ENCODE measurements at regions not wholly inside any gene's neighbourhood (a gene's known extent, or its start where the extent isn't known, plus 50 kb on each side); places are given as distances from the start of the nearest gene placed in this dataset.
A peak's percentile ranks its signal among the peaks of the same experiment; 100 is the strongest.
"Not testable (repeated sequence)": the region's sequence is repeated elsewhere in the genome, so short reads cannot be mapped to it uniquely, and the experiment has no call there.

DNA sequence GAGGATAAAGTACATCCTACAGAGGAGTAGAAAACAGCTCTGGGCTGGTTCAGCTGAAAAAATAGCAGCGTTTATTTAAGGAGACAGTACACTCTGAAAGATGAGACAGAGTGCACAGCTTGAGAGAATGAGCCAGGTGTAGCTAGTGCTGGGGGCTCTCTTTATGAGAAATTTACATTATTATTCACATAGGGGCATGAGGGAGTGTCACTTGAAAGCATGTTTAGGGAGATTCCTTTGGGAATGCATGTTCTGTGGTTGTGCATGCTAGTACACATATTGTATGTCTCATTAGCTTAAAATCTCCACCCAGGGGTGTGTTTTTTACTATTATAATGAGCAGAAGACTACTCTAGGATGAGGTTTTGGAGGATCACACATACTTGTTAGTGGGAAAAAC is 1224.4 kb downstream of the REEP3 start:
- ATAC-seq (replicated peaks in 6 of 8) = peak in 4 of 8 experiments; percentile 21 to 96 (median 54)
- no peak overlapping the region for H3K27ac ChIP-seq
- 0 to 80% (median 25%) methylated on average over 1 of the region's 1 CpG; no CpG with 5 or more reads in 4 of the 10 experiments for WGBS, 10 experiments
- no peak overlapping the region for H3K4me3 ChIP-seq
- no peaks in the 10 kb centered on the region for H3K4me1 ChIP-seq (replicated peaks in 1 of 2)
- in situ Hi-C loops (cut with MboI; ENCODE audit: low pct_unique_long_range_greater_than_20kb in 2 of 9, low sequenced_read_pairs in 9 of 9, unreplicated experiment in 9 of 9) = no loop called here

DNA sequence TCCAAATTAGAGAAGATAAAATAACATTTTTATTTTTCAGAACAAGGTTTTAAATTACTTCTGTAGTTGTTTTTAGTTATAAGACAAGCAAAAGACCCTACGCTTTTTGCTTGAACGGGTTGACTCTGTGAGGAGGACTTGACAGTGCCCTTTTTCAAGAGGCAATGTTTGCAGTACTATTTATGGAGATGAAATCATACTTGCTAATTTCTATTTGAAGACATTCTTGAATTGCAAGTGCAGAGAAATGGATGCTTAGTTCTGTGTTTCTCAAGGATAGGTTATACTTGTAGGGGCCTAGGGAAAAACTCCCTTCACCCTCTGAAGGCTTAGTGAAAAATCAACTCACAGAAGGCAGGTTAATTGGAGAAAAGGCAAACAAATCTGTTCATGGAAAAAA is 1229.5 kb downstream of the REEP3 start:
- in situ Hi-C loops (cut with MboI; ENCODE audit: low pct_unique_long_range_greater_than_20kb in 2 of 9, low sequenced_read_pairs in 9 of 9, unreplicated experiment in 9 of 9) = no loop called here
- H3K27ac ChIP-seq = no peak overlapping the region
- ATAC-seq (replicated peaks in 6 of 8) = peak in 1 of 8 experiments; percentile 95
- 0 to 100% (median 69%) methylated on average over 1 to 2 of the region's 2 CpGs for WGBS, 10 experiments
- H3K4me3 ChIP-seq = no peak overlapping the region
- no peaks in the 10 kb centered on the region for H3K4me1 ChIP-seq (replicated peaks in 1 of 2)

DNA sequence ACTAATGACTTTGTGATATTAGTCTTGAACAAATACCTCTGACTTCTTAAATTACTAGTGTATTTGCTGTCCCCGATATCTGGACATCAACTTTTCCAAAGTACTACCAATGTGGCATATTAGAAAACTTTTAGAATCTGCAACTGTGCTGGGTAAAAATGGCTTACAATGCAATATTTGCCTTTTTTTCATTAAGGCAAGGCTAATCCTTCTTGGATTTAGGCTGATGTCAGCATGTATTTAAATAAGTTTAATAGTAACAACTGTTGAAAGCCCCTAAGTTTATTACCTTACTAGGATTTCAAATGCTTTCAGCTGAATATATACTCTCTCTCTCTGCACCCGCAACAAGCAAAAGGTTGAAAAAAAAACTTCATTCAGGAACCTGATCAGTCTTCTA is 1232.3 kb downstream of the REEP3 start:
- Histone ChIP-seq H3K4me3 (no peak overlapping the region), H3K4me1 (replicated peaks in 1 of 2) (no peaks in the 10 kb centered on the region), H3K27ac (no peak overlapping the region)
- 4 to 100% (median 92%) methylated on average over 1 to 2 of the region's 2 CpGs; no CpG with 5 or more reads in 1 of the 10 experiments for WGBS, 10 experiments
- in situ Hi-C loops (cut with MboI; ENCODE audit: low pct_unique_long_range_greater_than_20kb in 2 of 9, low sequenced_read_pairs in 9 of 9, unreplicated experiment in 9 of 9) = no loop called here
- no peak for ATAC-seq (replicated peaks in 6 of 8)

DNA sequence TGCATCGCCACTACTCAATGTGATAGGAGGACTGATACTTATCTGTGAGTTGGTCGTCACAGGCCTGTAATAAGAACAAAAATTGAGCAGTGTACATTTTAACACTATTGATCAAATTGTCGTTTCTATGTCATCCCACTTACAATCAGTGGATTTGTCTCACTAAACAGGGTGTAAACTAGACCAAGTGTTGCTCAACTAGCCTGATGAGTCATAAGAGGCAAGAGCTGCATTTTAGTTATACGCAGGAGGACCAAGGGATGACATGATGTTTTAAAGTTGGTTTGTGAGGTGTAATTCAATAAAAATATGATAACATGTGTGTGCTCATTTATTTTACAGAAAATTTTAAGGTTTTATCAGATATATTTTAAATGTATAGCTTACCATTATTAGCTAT is 1239.2 kb downstream of the REEP3 start:
- WGBS, 10 experiments = 6 to 100% (median 69%) methylated on average over 1 to 4 of the region's 4 CpGs; no CpG with 5 or more reads in 2 of the 10 experiments
- in situ Hi-C loops (cut with MboI; ENCODE audit: low pct_unique_long_range_greater_than_20kb in 2 of 9, low sequenced_read_pairs in 9 of 9, unreplicated experiment in 9 of 9) = no loop called here
- Histone ChIP-seq H3K4me3 (no peak overlapping the region), H3K4me1 (replicated peaks in 1 of 2) (no peaks in the 10 kb centered on the region), H3K27ac (no peak overlapping the region)
- peak in 2 of 8 experiments; percentile 28 to 48 for ATAC-seq (replicated peaks in 6 of 8)

DNA sequence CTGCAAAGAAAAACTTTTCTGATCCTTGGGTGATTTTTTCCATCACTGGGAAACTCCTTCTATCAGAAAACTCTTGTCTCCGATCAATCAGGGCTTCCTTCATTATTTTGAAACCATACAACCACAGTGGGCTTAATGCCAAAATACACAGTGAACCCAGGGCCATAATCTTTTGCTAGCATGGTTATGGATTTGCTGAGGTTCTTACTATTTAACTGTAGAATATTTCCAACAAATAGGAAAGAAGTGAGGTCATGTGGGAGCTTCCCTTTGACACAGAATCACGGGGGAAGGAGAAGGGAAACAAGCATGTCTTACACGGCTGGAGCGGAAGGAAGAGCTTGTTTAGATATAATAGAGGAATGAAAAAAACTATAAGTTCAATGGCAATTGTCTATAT is 1241.7 kb downstream of the REEP3 start:
- in situ Hi-C loops (cut with MboI; ENCODE audit: low pct_unique_long_range_greater_than_20kb in 2 of 9, low sequenced_read_pairs in 9 of 9, unreplicated experiment in 9 of 9) = no loop called here
- 26 to 100% (median 67%) methylated on average over 1 to 4 of the region's 4 CpGs for WGBS, 10 experiments

DNA sequence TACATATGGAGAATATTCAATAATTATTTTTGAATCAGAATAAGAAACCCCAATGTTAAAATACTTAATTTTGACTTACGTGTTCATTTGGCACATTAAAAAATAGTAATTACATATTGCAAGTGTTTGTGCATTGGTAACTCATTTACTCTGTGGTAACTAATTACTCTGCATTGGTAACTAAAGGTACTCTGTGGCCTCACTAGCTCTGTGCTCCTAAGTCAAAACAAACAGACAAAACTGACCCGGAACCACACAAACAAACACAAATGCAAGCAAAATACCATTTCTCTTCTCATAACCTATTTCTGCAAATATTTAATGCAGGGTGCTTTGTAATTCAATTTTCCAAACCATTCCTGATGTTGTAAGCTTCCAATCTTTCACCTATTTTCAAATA is 1244.3 kb downstream of the REEP3 start:
- 12 to 100% (median 87%) methylated on average over 1 to 2 of the region's 2 CpGs for WGBS, 10 experiments
- peak in 1 of 8 experiments; percentile 59 for ATAC-seq (replicated peaks in 6 of 8)
- Histone ChIP-seq H3K4me3 (no peak overlapping the region), H3K4me1 (replicated peaks in 1 of 2) (no peaks in the 10 kb centered on the region), H3K27ac (no peak overlapping the region)
- in situ Hi-C loops (cut with MboI; ENCODE audit: low pct_unique_long_range_greater_than_20kb in 2 of 9, low sequenced_read_pairs in 9 of 9, unreplicated experiment in 9 of 9) = no loop called here

More for the DNA sequence above, 1241.7 kb downstream of the REEP3 start:
- ATAC-seq (replicated peaks in 6 of 8) = no peak
- H3K27ac ChIP-seq = no peak overlapping the region
- H3K4me3 ChIP-seq = no peak overlapping the region
- no peaks in the 10 kb centered on the region for H3K4me1 ChIP-seq (replicated peaks in 1 of 2)

DNA sequence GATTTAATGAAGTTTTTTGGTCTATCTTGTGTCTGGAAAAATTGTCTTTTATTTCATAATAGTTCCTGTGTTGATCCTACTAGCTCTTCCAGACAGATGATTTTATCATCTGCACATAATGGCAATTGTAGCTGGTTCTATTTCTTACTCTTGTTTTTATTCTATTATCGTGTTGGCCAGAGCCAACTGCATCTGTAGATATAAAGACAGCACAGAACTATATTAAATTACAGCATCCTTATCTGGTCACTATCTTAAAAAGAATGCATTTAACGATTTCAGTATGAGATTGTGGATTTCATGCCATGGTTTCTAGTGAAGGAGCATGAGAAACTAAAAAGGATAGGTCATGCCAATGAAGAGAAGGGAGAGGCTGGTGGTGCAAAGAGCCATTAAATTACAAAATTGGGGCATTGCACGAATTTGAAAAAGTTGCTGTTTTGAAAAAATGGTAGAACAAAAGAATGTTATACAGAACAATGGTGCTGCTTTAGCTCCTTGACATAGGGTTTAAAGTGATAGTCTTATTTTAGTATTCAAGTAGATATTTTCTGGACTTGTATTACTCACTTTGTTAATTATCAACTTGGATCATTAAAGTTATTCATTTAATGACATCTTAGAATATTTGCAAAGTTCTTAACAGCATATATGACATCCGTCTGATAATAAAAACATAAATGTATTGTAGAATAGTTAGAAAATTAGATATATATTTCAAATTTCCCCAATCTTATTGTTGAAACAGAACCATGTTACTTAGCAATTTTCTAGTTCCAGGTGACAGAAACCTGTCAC is 1250.3 kb downstream of the REEP3 start:
- H3K27ac ChIP-seq = no peak overlapping the region
- no peak for ATAC-seq (replicated peaks in 6 of 8)
- H3K4me3 ChIP-seq = no peak overlapping the region
- 3 to 93% (median 67%) methylated on average over 1 to 4 of the region's 4 CpGs for WGBS, 10 experiments
- in situ Hi-C loops (cut with MboI; ENCODE audit: low pct_unique_long_range_greater_than_20kb in 2 of 9, low sequenced_read_pairs in 9 of 9, unreplicated experiment in 9 of 9) = no loop called here
- H3K4me1 ChIP-seq (replicated peaks in 1 of 2) = no peaks in the 10 kb centered on the region

DNA sequence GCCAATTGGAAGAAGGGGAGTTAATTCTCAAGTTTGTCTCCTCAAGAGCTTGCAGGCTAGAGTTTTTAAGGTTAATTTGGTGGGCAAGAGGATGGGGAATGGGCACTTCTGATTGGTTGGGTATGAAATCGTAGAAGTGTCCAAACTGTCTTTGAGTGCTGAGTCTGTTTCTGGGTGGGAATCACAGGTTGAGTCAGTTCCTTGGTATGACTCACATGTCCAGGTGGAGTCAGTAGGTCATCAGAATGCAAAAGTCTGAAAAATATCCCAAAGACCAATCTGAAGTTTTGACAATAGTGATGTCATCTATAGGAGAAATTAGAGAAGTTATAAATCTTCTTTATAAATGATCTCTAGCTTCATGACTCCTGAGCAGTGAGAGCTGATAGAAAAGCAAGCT is 1252.2 kb downstream of the REEP3 start:
- no peak for ATAC-seq (replicated peaks in 6 of 8)
- H3K27ac ChIP-seq = no peak overlapping the region
- H3K4me3 ChIP-seq = no peak overlapping the region
- no peaks in the 10 kb centered on the region for H3K4me1 ChIP-seq (replicated peaks in 1 of 2)
- 0 to 100% (median 100%) methylated on average over 1 of the region's 1 CpG; no CpG with 5 or more reads in 3 of the 10 experiments for WGBS, 10 experiments
- in situ Hi-C loops (cut with MboI; ENCODE audit: low pct_unique_long_range_greater_than_20kb in 2 of 9, low sequenced_read_pairs in 9 of 9, unreplicated experiment in 9 of 9) = no loop called here

DNA sequence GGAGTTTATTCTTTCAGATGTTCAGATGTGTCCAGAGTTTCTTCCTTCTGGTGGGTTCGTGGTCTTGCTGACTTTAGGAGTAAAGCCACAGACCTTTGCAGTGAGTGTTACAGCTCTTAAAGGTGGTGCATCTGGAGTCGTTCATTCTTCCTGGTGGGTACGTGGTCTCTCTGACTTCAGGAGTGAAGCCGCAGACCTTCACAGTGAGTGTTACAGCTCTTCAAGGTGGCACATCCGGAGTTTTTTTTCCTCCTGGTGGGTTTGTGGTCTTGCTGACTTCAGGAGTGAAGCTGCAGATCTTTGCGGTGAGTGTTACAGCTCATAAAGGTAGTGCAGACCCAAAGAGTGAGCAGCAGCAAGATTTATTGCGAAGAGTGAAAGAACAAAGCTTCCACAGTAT is 1263.2 kb downstream of the REEP3 start:
- in situ Hi-C loops (cut with MboI; ENCODE audit: low pct_unique_long_range_greater_than_20kb in 2 of 9, low sequenced_read_pairs in 9 of 9, unreplicated experiment in 9 of 9); ATAC-seq (replicated peaks in 6 of 8); H3K27ac ChIP-seq; H3K4me3 ChIP-seq; H3K4me1 ChIP-seq (replicated peaks in 1 of 2): not testable (repeated sequence)
- 15 to 100% (median 73%) methylated on average over 1 to 4 of the region's 7 CpGs; no CpG with 5 or more reads in 2 of the 10 experiments for WGBS, 10 experiments

DNA sequence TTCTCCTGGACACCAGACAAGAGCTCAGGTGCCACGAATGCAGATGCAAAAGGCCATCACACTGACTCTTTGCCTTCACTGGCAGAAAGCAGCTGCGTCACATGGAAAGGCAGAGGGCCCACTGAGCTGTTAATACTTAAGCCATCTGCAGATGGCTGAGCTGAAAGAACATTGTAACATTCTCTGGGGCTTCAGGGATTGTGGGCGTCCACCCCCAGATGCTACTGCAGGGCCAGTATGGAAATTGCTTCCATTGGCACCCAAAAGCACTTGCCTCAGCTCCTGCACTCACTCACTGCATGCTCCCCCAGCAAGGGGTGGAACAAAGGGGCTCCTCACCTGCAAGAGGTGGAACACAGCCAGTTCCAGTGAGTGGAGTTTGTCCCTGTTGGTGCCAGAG is 1264.6 kb downstream of the REEP3 start:
- 0 to 80% (median 50%) methylated on average over 1 to 2 of the region's 3 CpGs; no CpG with 5 or more reads in 3 of the 10 experiments for WGBS, 10 experiments
- no peak for ATAC-seq (replicated peaks in 6 of 8)
- Histone ChIP-seq H3K27ac (no peak overlapping the region), H3K4me1 (replicated peaks in 1 of 2) (no peaks in the 10 kb centered on the region), H3K4me3 (no peak overlapping the region)
- in situ Hi-C loops (cut with MboI; ENCODE audit: low pct_unique_long_range_greater_than_20kb in 2 of 9, low sequenced_read_pairs in 9 of 9, unreplicated experiment in 9 of 9) = no loop called here

DNA sequence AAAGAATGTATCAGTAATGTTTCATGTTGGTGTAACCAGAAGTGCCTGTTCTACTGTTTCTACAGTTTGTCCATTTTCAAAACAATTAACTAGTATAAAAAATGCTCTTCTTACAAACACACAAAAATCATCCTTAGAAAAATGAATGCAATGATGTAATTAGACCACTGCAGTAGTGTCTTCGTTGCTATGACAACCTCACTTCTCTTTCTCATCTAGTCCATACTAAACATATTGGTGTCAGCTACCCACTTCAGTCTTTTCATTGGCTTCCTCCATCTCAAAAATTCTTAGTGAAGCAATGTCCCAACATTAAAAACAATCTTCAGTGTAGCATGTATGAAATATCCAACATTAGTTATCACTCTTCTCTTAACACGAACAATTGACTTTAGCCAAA is 1265.8 kb downstream of the REEP3 start:
- Histone ChIP-seq H3K4me1 (replicated peaks in 1 of 2) (no peaks in the 10 kb centered on the region), H3K4me3 (no peak overlapping the region), H3K27ac (no peak overlapping the region)
- ATAC-seq (replicated peaks in 6 of 8) = no peak
- WGBS, 10 experiments = 0 to 100% (median 63%) methylated on average over 2 of the region's 2 CpGs
- in situ Hi-C loops (cut with MboI; ENCODE audit: low pct_unique_long_range_greater_than_20kb in 2 of 9, low sequenced_read_pairs in 9 of 9, unreplicated experiment in 9 of 9) = no loop called here

DNA sequence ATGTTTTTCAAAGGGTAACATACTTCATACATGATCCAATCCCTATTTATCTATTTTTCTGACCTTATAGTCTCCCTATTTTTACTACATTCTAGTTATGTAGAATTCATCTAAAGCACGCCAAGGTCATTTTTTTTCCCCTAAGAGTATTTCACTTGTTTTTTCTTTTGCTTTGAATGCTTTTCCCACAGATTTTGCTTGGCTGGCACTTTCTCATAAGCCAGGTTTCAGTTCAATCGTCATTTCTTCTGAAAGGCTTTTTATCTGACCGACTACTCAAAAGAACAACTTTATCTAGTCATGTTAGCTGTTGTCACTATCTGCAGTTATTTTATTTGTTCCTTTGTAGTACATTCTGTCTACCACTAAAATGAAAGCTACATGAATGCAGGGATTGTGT is 1274.6 kb downstream of the REEP3 start:
- in situ Hi-C loops (cut with MboI; ENCODE audit: low pct_unique_long_range_greater_than_20kb in 2 of 9, low sequenced_read_pairs in 9 of 9, unreplicated experiment in 9 of 9) = no loop called here
- 10 to 100% (median 77%) methylated on average over 2 to 3 of the region's 3 CpGs for WGBS, 10 experiments
- no peak for ATAC-seq (replicated peaks in 6 of 8)
- H3K4me1 ChIP-seq (replicated peaks in 1 of 2) = no peaks in the 10 kb centered on the region
- H3K27ac ChIP-seq = no peak overlapping the region
- no peak overlapping the region for H3K4me3 ChIP-seq

DNA sequence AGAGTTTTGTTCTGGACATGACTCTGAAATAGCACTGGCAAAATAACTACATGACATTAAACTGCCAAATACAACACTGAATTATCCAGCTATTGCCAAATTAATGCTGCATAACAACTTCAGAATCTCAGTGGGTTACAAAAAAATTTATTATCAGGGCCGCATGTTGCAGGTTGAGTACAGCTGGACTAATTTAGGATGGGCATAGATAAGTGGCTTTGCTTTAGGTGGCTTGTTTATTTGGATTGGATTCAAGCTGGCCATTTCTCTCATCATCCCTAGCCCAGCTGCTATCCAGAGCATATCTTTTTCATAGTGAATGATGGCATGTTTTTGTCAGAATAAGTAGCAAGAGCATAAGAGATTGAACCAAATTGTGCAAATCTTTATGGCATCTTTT is 1277.1 kb downstream of the REEP3 start:
- no peaks in the 10 kb centered on the region for H3K4me1 ChIP-seq (replicated peaks in 1 of 2)
- no peak overlapping the region for H3K27ac ChIP-seq
- 11 to 100% (median 55%) methylated on average over 1 of the region's 1 CpG; no CpG with 5 or more reads in 3 of the 10 experiments for WGBS, 10 experiments
- in situ Hi-C loops (cut with MboI; ENCODE audit: low pct_unique_long_range_greater_than_20kb in 2 of 9, low sequenced_read_pairs in 9 of 9, unreplicated experiment in 9 of 9) = no loop called here
- no peak for ATAC-seq (replicated peaks in 6 of 8)
- no peak overlapping the region for H3K4me3 ChIP-seq

DNA sequence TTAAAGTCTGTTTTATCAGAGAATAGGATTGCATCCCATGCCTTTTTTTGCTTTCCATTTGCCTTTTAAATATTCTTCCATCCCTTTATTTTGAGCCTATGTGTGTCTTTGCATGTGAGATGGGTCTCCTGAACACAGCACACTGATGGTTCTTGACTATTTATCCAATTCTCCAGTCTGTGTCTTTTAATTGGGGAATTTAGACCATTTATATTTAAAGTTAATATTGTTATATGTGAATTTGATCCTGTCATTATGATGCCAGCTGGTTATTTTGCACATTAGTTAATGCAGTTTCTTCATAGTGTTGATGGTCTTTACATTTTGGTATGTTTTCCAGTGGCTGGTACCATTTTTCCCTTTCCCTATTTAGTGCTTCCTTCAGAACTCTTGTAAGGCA is 1287.0 kb downstream of the REEP3 start:
- H3K27ac ChIP-seq; H3K4me1 ChIP-seq (replicated peaks in 1 of 2); in situ Hi-C loops (cut with MboI; ENCODE audit: low pct_unique_long_range_greater_than_20kb in 2 of 9, low sequenced_read_pairs in 9 of 9, unreplicated experiment in 9 of 9); ATAC-seq (replicated peaks in 6 of 8); H3K4me3 ChIP-seq: not testable (repeated sequence)

Data from motor neuron (in vitro differentiated cells).